Activated B cell treated with CpG ODN at 0.5 μM for 24 hours (primary cell): ENCODE measurements at regions not wholly inside any gene's neighbourhood (a gene's known extent, or its start where the extent isn't known, plus 50 kb on each side); places are given as distances from the start of the nearest gene placed in this dataset.
"Not testable (repeated sequence)": the region's sequence is repeated elsewhere in the genome, so short reads cannot be mapped to it uniquely, and the experiment has no call there.

Experiments used
- ATAC-seq: fragments of 200-7000 bp; cut with Tn5 transposase; one replicate; pipeline ENCODE4 v1.10.0; 2021; ENCODE audit warnings: low read depth, mild to moderate bottlenecking, moderate library complexity
- CTCF ChIA-PET: fragments of 350-600 bp; sonication (Branson Sonifier 250); formaldehyde crosslinking; loops from one replicate; lab custom pipeline; 2021; ENCODE audit warnings: antibody characterized with exemption; lab: Charles Lee
- POLR2A ChIA-PET: fragments of 350-600 bp; sonication (Branson Sonifier 250); formaldehyde crosslinking; loops from one replicate; lab custom pipeline; 2021; ENCODE audit warnings: antibody characterized with exemption; lab: Charles Lee
- DNase-seq: peaks from one replicate; pipeline ENCODE4 v3.0.0; 2022
- H3K27ac Mint-ChIP-seq: one replicate; pipeline ENCODE4 v1.8.0; 2020; ENCODE audit warnings: mixed read lengths
- H3K27me3 Mint-ChIP-seq: one replicate; pipeline ENCODE4 v1.8.0; 2021; ENCODE audit warnings: mixed read lengths
- H3K36me3 Mint-ChIP-seq: one replicate; pipeline ENCODE4 v1.8.0; 2021; ENCODE audit warnings: low read depth, mixed read lengths
- H3K4me1 Mint-ChIP-seq: one replicate; pipeline ENCODE4 v1.8.0; 2021; ENCODE audit warnings: mixed read lengths
- H3K4me3 Mint-ChIP-seq: one replicate; pipeline ENCODE4 v1.8.0; 2020; ENCODE audit warnings: mild to moderate bottlenecking, mixed read lengths
- H3K9me3 Mint-ChIP-seq: one replicate; pipeline ENCODE4 v1.8.0; 2020; ENCODE audit warnings: mixed read lengths
- CTCF ChIP-seq: fragments of 200-600 bp; IDR thresholded peaks from one replicate; pipeline ENCODE4 v1.8.0; 2022; ENCODE audit warnings: antibody characterized with exemption, mild to moderate bottlenecking
- intact Hi-C: fragments of 100-400 bp; cut with micrococcal nuclease; formaldehyde crosslinking; loops from one replicate; pipeline ENCODE4 v1.15.1; 2024

DNA sequence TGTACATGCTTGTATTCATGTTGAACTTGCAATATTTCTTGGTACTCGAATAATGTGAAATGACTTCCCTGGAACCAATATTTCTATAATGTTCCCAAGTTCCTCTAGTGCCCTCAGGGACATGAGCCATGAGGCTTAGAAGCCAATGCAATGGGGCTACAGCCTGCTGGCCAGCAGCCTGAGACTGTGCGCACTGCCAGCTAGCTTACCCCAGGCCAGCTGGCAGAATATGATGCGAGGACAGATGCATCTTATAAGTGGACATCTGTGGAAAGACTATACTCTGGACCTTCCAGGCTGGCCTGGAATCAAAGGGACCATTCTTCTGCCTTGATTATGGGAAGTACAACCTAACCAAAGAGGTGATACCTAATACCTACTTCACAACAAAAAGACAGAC is 1862.0 kb upstream of the ACO1 start:
- TF ChIP-seq CTCF = no peak
- DNase-seq (no peak), ATAC-seq (no peak)
- ChIA-PET CTCF (no interaction called here), POLR2A (no interaction called here)
- H3K27ac Mint-ChIP-seq = no peak overlapping the region
- no peaks in the 10 kb centered on the region for H3K36me3 Mint-ChIP-seq
- H3K4me3 Mint-ChIP-seq = no peak overlapping the region
- intact Hi-C loops = no loop called here
- H3K27me3 Mint-ChIP-seq = no peaks in the 10 kb centered on the region
- H3K9me3 Mint-ChIP-seq = no peaks in the 10 kb centered on the region
- no peaks in the 10 kb centered on the region for H3K4me1 Mint-ChIP-seq

DNA sequence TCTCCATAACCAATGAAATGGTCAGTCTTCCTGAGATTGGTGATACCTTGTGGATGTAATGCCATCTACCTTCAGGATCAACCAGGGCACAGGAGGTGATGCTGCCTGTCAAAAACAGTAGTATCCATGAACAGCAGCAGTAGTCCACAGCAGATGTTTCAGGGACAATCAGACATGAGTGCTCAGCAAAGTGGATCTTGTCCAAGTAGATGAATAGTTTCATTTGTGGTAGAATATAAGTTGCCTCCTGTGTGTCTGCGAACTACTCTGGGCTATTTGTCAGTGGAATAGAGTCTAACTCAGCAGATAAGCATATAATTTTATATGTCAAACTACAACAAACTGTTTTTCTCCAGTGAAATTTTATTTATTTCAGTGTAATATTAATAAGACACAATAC is 1860.1 kb upstream of the ACO1 start:
- CTCF ChIA-PET = no interaction called here
- no peak for DNase-seq
- H3K36me3 Mint-ChIP-seq = no peaks in the 10 kb centered on the region

GRCh38 chr9:30534455-30534854 is 1850.0 kb upstream of the ACO1 start:
- no peak overlapping the region for H3K4me3 Mint-ChIP-seq
- no peak for TF ChIP-seq CTCF
- H3K4me1 Mint-ChIP-seq = no peaks in the 10 kb centered on the region
- ATAC-seq (no peak), DNase-seq (no peak)
- no peak overlapping the region for H3K27ac Mint-ChIP-seq
- POLR2A ChIA-PET = no interaction called here
- H3K9me3 Mint-ChIP-seq = peaks cover 2% of the 10 kb centered on the region
- no peaks in the 10 kb centered on the region for H3K36me3 Mint-ChIP-seq
- no peaks in the 10 kb centered on the region for H3K27me3 Mint-ChIP-seq
- CTCF ChIA-PET = no interaction called here
- intact Hi-C loops = no loop called here

More for the DNA sequence above, 1860.1 kb upstream of the ACO1 start:
- intact Hi-C loops = no loop called here
- Mint-ChIP-seq H3K4me3 (no peak overlapping the region), H3K9me3 (peaks cover 3% of the 10 kb centered on the region), H3K27ac (no peak overlapping the region), H3K4me1 (no peaks in the 10 kb centered on the region), H3K27me3 (no peaks in the 10 kb centered on the region)
- no peak for ATAC-seq
- no peak for TF ChIP-seq CTCF
- POLR2A ChIA-PET = no interaction called here

GRCh38 chr9:30534896-30535295 is 1849.5 kb upstream of the ACO1 start:
- POLR2A ChIA-PET = no interaction called here
- no peak for TF ChIP-seq CTCF
- intact Hi-C loops = no loop called here
- no peaks in the 10 kb centered on the region for H3K36me3 Mint-ChIP-seq
- peaks cover 2% of the 10 kb centered on the region for H3K9me3 Mint-ChIP-seq
- H3K4me3 Mint-ChIP-seq = no peak overlapping the region
- H3K27me3 Mint-ChIP-seq = no peaks in the 10 kb centered on the region
- ATAC-seq (no peak), DNase-seq (no peak)
- CTCF ChIA-PET = no interaction called here
- H3K4me1 Mint-ChIP-seq = no peaks in the 10 kb centered on the region
- H3K27ac Mint-ChIP-seq = no peak overlapping the region

- Mint-ChIP-seq H3K4me3 (no peak overlapping the region), H3K27me3 (no peaks in the 10 kb centered on the region), H3K9me3 (no peaks in the 10 kb centered on the region), H3K27ac (no peak overlapping the region), H3K36me3 (no peaks in the 10 kb centered on the region), H3K4me1 (no peaks in the 10 kb centered on the region)
- ChIA-PET POLR2A (no interaction called here), CTCF (no interaction called here)
- intact Hi-C loops = no loop called here
- ATAC-seq = no peak
- DNase-seq = no peak
- no peak for TF ChIP-seq CTCF
Observed at GRCh38 chr9:30536494-30536893, 1847.9 kb upstream of the ACO1 start.

- H3K9me3 Mint-ChIP-seq, H3K4me1 Mint-ChIP-seq, POLR2A ChIA-PET, H3K36me3 Mint-ChIP-seq, H3K4me3 Mint-ChIP-seq, intact Hi-C loops, DNase-seq, ATAC-seq, CTCF ChIA-PET, H3K27me3 Mint-ChIP-seq, H3K27ac Mint-ChIP-seq: not testable (repeated sequence)
Observed at GRCh38 chr9:30539696-30540095, 1844.7 kb upstream of the ACO1 start.
